ENCODE measurements at regions not wholly inside any gene's neighbourhood (a gene's known extent, or its start where the extent isn't known, plus 50 kb on each side); places are given as distances from the start of the nearest gene placed in this dataset.
A peak's percentile ranks its signal among the peaks of the same experiment; 100 is the strongest.
"Not testable (repeated sequence)": the region's sequence is repeated elsewhere in the genome, so short reads cannot be mapped to it uniquely, and the experiment has no call there.

DNA sequence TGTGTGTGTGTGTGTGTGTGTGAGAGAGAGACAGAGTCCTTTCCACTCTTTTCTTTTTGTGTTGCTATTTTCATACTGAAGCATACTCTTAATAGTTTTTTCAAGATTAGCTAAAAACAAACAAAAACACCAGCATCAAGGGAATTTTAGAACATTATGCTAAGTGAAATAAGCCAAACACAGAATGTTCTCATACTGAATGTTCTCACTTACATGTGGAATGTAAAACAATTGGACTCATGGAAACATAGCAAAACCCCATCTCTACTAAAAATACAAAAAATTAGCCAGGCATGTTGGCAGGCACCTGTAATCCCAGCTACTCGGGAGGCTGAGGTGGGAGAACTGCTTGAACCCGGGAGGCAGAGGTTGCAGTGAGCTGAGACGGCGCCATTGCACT is 193.4 kb downstream of the XPNPEP1 start:
- DNase-seq = not testable (repeated sequence)

DNA sequence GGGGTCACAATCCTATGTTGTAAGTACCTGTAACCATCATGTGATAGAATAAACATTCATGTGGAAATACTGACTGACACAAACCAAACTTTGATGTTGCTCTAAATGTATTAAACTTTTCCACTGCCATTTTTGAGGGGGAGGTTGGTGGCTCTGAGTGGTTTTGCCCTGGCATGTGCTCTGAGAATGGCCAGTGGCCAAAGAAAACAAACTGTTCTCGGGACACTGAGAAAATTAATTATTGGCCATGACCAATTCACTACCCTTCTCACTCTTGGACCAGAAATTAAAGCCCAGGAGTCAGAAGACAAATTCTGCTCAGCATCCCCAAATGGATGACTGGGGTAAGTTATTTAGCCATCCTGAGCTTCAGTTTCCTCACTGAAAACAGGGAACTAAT is 195.9 kb downstream of the XPNPEP1 start:
- no peak for DNase-seq

DNA sequence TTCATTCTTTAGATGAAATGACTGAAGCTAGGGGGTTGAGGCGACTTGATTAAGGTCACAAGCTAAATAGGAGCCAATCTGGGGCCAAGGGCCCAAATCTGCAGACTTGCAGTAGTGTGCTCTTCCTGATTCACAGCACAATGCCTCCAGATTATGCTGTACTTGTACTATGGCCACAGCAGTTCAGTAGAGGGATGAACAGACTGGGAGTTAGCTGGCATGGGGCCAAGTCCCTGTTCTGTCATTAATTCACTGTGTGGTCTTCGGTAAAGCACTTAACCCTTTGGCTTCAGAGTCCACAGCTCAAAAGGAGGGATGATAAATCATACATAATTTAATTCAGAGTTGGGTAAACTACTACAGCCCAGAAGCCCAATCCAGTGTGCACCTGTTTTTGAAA is 196.8 kb downstream of the XPNPEP1 start:
- peak in 1 of 3 experiments; percentile 24 for DNase-seq

DNA sequence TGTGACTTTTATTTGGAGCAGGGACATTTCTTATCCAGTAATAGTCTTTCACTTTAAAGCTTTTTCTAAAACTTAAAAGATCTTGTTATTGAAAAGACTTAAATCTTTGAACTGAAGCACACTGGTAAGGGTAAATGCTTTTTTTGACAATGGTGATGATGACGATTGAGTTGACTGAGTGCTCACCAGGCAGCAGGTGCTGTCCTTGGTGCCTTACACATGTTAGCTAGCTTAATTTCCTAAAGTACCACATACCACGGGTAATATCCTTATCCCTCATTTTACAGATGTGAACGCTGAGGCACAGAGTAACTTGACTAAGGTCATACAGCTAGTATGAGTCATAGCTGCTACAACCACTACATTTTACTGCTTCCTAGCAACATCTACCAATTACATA is 200.0 kb downstream of the XPNPEP1 start:
- DNase-seq = no peak

DNA sequence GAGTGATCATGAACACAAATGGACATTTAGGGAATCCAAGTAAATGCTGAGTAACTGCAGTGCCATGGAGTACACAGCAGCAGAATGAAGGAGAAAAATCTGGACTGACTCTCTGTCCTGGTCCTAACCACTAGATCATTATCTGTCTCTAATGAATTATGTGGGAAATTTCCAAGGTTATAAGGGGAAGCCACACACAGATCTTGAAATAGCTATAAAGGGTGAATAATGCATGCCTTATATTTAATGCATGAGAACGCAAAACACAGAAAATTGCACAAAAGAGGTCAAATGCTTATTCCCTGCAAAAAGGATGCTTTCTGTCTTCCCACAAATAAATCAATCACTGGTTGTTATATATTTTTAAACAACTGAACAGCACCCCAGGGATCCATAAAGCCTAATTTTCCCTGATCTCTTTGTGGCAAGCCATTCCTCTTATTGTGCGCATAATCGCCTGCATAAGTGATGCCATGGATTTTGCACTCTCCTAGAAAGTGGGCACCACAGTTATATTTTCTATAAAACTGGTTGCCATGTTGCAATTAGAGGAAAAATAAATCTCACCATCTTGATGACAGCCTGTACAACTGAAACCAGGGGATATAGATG is 201.8 kb downstream of the XPNPEP1 start:
- DNase-seq = no peak

DNA sequence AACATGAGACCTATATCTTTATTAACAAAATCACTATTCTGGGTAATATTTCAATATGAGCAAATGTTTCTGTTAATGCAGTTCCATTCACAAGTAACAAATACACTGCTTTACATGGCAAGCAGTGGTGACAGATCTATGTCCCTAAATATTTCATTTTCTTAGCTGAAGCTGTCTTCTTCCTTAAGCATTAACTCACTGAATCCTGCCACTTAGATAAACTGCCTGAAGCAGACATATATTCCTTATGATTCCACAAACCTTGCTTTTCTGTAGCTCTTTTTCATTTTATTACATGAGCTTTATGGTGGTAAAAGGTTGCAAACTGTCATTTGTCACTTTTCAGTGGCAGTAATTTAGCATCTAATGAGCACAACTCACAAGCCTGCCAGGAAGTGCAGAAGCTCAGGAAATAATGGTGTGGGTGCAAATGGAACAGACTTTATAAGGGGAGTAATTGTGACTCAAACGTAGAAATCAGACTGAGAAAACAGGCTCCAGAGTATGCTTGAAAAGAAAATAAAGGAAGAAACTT is 217.2 kb downstream of the XPNPEP1 start:
- DNase-seq = no peak

DNA sequence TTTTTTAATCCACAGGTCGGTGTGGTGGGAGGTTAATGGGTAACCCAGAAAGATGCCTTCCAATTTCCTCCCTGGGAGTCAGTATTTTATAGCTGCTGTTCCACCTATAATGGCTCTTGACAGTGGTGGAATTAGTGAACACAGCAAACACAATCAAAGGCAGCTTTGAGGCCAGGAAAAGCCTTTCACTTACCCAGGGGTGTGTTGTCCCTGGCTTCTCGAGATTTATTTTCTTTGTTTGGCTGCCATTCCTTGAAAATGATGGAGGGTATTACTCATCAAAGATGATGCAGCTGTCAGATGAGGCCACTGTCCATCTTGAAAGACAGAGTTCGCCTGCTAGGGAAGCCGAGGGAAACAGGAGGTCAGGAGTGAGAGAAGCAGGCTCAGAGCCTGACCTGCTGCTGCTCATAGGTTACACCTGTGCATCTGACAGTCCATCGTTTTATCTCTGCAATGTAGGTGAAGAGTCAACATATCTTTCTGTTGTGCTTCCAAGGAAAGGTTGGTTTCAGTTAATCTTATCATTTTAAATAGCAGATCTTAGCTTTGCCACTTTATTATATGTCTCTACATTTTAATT is 221.6 kb downstream of the XPNPEP1 start:
- DNase-seq = no peak

DNA sequence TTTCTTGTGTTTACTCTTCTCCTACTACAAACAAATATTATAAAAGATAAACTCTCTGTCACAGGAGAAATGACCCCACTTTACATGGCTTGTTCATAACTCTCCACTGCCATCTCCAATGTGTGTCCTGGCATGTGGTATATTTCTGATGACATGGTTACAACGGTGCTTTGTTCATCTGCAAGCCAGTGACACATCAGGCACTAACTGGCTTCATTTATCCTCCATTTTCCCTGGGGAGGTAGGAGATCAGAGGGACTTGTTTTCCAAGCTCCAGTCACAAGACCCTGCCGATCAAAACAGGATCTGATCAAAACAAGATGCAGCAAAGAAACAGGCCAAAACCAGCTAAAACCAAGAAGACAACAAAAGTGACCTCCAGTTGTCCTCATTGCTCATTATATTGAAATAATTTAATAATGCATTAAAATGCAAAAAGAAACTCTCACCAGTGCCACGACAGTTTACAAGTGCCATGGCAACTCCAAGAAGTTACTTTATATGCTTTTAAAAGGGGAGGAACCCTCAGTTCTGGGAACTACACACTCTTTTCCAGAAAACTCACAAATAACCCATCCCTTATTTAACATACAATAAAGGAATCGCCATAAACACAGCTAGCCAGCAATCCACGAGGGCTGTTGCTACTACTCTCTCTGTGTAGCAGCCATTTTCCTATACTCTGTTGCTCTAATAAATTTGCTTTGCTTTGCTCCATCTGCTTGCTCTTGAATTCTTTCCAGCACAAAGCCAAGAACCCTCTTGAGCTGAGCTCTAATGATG is 224.2 kb downstream of the XPNPEP1 start:
- no peak for DNase-seq

DNA sequence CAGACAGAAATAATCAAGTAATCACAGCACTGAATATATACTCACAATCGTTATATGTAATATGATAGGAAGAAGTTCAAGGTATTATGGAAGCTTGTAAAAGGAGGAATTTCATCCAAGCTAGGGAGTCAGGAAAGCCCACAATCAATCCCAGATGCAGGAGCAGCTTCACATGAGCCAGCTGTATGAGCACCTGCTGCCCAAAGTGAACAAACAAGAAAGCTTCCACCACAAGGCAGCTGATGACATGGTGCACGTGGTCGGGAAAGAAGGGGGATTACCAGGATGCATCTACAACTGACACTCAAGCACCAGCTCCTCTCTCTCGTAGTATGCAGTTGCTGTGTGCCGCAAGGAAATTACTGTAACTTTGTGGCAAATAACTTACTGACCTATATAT is 225.2 kb downstream of the XPNPEP1 start:
- peak in 2 of 3 experiments; percentile 4 to 31 for DNase-seq

DNA sequence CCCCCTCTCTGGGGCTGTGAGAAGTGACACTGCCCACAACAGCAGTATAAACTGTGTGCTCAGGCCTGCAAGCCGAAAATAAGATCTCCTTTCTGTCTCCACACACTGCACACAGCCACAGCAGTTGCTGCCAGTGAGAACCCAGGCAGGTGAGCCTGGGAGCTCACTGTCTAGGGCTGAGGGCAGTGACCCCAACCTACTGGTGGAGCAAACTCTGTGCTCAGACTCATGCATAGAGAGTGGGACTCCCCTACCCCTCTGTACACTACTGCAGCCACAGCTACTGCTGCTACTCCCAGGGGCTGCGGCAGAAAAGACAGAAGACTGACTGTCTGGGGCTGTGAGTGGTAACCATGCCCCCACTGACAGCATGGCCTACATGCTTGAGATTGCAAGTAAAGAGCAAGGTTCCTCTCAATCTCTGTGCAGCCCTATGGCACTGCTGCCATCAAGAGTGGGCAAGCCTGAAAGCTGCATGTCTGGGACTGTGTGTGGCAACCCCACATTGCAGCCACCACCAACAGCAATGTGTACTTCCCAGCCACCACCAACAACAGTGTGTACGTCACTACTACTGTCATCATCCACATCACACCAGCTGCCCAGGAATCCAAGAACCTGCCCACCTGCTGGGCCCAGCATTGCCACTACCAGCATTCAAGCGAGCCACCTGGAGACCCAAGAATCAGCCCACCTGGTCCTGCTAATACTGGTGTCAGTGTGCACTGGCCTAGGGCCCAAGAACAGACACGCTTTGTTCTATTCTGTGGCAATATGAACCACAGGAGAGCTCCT is 226.1 kb downstream of the XPNPEP1 start:
- no peak for DNase-seq

DNA sequence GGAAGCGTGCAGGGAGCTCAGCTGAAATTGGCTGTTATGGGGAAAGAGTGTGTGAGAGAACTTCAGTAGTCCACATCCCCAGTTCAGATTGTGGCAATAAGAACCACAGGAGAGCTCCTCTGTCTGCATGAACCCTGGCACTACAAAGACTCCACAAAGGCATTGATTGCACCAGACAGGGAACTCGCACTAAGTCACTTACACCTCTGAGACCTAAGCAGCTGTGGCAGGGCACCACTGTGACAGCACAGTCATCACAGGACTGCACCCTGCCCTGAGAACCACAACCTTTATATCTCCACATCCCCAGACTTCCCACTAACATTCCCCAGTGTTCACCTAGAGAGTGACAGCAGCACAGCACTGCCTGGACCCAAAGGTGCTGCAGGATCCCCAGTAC is 226.8 kb downstream of the XPNPEP1 start:
- no peak for DNase-seq

DNA sequence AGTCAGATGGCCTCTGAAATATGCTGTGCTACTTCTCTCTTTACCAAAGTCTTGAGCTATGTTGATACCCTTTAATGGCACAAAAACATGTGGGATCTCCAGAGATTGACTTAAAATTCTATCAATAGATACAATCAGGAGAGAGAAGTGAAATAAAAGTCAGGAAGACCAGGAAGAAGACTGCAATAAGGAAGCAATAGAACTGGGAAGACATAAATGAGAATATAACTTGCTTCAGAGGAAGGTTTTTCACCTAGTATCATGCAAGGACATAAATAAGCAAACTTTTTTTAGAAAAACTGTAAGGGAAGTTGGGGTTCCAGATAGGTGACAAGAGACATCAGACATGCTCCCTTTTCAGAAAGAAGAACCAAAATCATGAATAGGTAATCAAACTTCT is 227.3 kb downstream of the XPNPEP1 start:
- DNase-seq = no peak

DNA sequence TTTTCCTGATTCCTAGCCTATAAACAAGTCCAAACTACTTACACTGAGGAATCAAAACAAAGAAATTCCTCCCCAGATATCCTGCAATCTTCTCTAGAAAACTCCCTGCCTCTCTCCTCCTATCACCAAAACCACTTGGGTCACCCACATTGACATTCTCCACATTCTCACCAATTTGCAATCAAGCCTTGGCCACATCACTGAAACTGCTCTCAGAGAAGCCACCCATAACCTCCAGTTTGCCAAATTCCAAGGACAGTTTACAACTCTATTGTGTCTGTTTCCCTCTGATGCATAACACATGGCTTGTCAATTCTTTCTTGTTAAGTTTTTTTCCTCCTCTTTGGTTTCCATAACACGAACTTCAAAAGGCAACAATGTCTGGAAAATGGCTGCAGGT is 233.5 kb downstream of the XPNPEP1 start:
- no peak for DNase-seq

DNA sequence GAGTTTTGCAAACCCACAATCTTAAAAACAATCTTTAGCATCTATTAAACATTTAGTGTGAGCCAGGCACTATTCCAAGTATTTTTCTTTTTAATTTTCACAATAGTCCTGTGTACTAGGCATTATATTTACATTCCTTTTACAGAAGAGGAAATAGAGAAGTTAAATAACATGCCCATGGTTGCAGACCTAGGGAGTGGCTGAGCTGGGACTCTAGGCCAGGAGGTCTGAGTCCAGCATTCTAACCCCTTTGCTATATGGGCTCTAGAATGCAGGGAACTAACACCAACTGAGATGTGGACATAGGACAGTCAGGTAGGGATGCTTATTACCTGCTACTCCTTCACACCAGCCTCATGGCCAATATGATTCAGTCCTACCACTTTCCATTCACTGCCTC is 243.8 kb downstream of the XPNPEP1 start:
- no peak for DNase-seq

DNA sequence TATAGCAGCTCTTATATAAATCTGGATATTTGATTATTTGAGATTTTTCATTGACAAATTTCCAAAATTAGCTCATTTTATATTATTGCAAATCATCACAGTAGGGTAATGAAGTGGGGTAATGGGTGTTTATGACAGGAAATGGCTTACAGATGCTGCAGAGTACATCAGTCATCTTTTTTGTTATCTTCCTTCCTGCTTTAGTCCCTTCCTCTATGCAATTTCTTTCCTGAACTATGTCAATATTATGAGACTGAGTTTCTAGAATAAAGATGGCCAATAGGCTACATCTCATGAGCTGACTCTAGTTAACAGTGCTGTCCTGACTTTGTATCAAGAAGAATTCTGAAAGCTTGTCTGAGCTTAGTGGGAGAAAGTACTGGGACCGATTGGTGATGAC is 244.5 kb downstream of the XPNPEP1 start:
- DNase-seq = no peak

DNA sequence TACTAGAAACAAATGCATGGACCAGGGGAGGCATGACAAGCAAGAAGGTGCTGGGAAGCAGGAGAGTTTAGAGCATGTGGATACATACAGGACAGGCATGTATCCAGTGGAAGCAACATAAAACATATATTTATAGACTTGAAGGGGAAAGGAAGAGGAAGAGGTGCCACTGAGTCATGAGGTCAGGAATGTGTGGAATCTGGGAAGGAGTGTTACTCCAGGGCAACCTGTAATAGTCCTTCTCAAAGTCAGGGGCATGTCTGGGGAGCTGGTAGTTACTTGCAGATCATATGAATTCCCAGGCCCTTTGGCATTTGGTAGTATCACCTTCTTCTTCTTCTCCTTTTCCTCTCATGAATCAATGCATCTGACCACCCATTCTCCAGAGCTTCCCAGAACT is 246.6 kb downstream of the XPNPEP1 start:
- DNase-seq = no peak

DNA sequence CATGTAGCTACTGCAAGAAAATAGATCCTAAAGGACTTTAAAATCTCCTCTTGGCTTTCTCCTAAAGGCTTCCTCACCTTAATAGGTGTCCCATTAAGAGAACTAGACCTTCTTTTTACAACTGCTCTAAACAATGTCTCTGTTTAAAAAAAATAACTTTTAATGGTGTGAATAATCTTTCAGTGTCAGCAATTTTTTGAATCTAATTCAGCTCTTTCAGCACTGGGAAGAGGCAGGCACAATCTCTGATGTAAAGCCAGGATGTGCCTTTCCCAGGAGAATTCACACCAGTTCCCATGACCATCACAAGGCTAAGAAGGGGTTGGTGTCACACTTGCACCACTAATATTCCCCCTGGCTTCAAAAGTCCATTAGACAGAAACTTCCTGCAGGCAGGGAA is 254.6 kb downstream of the XPNPEP1 start:
- no peak for DNase-seq

DNA sequence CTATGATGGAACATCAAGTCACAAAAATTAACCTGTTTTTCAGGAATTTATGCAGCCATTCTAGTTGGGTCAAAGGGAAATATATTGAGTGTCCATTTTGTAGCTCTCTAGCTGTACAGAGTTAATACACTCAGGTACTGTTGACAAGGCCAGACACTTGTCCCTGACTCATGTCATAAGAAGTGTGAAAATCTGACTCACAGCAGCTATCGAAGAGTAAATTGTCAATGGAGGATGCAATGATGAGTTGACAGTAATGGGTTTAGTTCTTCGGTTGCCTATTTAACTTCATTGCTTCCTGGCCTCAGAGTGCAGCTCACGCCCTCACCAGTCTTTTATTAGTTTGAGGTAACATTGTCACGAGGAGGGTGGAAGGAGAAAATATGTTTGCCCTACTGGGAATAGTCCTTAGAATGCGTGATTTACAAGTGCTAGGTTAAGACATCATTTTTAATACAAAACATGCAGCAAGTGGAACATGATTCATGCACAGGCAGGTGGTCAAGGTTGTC is 255.1 kb downstream of the XPNPEP1 start:
- no peak for DNase-seq

DNA sequence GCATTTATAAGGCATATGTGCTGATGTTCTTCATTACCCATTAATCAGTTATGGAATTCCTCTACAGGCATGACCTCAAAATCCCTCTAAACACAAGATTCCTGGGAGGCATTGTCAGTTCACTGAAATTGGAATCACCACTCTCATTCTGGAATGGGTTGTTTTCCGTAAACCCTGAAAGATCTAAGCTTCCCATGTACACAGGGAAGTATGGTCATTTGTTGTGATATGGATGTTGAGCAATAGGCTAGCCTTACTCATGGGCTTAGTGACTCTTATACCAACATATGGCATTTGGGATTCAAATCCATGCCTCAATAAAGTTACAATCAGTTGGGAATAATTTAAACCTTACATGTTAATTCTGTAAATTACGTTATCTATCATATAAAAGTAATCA is 258.0 kb downstream of the XPNPEP1 start:
- no peak for DNase-seq

DNA sequence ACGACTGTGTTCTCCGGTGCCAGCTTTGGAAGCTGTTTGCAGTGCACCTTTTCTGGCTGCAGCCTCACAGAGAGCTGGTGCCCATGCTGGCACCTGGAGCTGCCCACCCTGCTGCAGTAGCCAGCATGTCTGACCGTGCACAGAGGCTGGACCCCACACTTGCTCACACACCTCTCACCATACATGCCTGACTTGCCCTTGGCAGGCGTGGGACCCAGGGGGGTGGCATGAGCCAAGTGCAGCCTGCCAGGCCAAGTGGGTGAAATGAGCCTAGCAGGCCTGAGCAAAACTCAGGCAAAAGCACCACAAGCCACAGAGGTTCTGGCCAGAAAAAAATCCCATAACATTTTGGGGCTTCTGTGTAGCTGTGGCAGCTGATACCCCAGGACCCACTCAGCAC is 258.8 kb downstream of the XPNPEP1 start:
- DNase-seq = no peak

DNA sequence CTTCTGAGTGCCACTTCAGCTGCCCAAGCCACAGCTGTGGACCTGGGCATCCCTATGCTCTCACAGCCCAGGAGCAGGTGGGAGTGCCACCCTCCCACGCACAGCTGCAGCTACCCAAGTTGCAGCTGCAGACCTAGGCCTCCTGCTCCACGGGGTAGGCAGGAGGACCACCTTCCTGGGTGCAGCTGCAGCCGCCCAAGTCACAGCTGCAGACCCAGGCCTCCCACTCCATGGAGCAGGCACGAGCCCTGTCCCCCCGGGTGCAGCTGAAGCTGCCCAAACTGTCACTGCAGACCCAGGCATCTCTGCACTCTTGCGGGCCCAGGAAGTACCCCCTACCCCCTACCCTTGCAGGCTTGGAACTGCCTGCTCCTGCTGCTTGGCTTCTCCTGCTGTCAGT is 260.2 kb downstream of the XPNPEP1 start:
- DNase-seq = no peak

DNA sequence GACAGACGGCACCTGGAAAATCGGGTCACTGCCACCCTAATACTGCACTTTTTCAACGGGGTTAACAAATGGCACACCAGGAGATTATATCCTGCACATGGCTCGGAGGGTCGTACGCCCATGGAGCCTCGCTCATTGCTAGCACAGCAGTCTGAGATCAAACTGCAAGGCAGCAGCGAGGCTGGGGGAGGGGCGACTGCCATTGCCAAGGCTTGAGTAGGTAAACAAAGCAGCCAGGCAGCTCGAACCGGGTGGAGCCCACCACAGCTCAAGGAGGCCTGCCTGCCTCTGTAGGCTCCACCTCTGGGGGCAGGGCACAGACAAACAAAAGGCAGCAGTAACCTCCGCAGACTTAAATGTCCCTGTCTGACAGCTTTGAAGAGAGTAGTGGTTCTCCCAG is 270.7 kb downstream of the XPNPEP1 start:
- not testable (repeated sequence) for DNase-seq

DNA sequence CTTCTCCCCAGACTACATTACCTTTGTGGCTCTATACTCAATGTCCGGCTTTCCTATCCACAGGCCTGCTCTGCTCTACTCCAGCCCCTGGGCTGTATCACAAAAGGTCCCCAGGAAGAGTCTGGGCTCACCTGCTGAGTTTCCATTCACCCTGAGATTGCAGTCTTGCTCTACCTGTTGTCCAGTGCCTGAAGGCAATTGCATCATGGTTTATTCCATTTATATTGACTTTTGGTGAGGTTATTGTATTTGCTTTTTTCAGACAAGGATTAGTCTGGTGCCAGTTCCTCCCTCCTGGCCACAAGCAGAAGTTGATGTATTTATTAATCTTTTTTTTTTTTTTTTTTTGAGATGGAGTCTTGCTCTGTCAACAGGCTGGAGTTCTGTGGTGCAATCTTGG is 273.1 kb downstream of the XPNPEP1 start:
- DNase-seq = peak in 2 of 3 experiments; percentile 21 to 33

Data from NCI-H1417 (cell line).